ENCODE measurements at regions not wholly inside any gene's neighbourhood (a gene's known extent, or its start where the extent isn't known, plus 50 kb on each side); places are given as distances from the start of the nearest gene placed in this dataset.

- BruUV-seq (replicated peaks): no TSS peak
- POLR2A ChIA-PET: no interaction called here
- H3K27me3 ChIP-seq (replicated peaks; ENCODE audit: control insufficient read depth, insufficient read depth, low read length): no peaks in the 10 kb centered on the region
- H3K9me3 ChIP-seq: no peaks in the 10 kb centered on the region
- peaks cover 9% of the 10 kb centered on the region for H3K27me3 Mint-ChIP-seq (ENCODE audit: insufficient read depth, unreplicated experiment)
- no peak for DNase-seq
- no peaks in the 10 kb centered on the region for H3K4me1 Mint-ChIP-seq (ENCODE audit: low read depth, unreplicated experiment)
- no peak overlapping the region for H3K4me3 Mint-ChIP-seq (ENCODE audit: unreplicated experiment)
- no peaks in the 10 kb centered on the region for H3K4me1 ChIP-seq
- no peaks in the 10 kb centered on the region for H3K36me3 Mint-ChIP-seq (ENCODE audit: insufficient read depth, unreplicated experiment)
- H3K27ac Mint-ChIP-seq (ENCODE audit: unreplicated experiment): no peak overlapping the region
- no peak for TF ChIP-seq CTCF (IDR thresholded peaks at IDR 0.05; ENCODE audit: insufficient read depth in 1 of 2, low read depth in 1 of 2, low read length in 1 of 2, severe bottlenecking in 1 of 2, unreplicated experiment in 1 of 2)
- H3K36me3 ChIP-seq (ENCODE audit: control insufficient read depth, insufficient read depth, low read length): no peaks in the 10 kb centered on the region
- CTCF ChIA-PET: no interaction called here
- intact Hi-C loops (cut with micrococcal nuclease; ENCODE audit: unreplicated experiment): no loop called here
- peaks cover 22% of the 10 kb centered on the region for H3K9me3 Mint-ChIP-seq (ENCODE audit: unreplicated experiment)
- no peak overlapping the region for H3K4me3 ChIP-seq (ENCODE audit: low read depth, low read length)
Observed at GRCh38 chr1:229825042-229825441, 199.0 kb downstream of the URB2 start.

GRCh38 chr1:229828461-229828860, 202.4 kb downstream of the URB2 start:
- H3K27ac Mint-ChIP-seq (ENCODE audit: unreplicated experiment): no peak overlapping the region
- intact Hi-C loops (cut with micrococcal nuclease; ENCODE audit: unreplicated experiment): no loop called here
- no peaks in the 10 kb centered on the region; the same call in 1 of the 2 replicates for H3K36me3 ChIP-seq (ENCODE audit: control insufficient read depth, insufficient read depth, low read length)
- no peaks in the 10 kb centered on the region for H3K36me3 Mint-ChIP-seq (ENCODE audit: insufficient read depth, unreplicated experiment)
- BruUV-seq (replicated peaks): no TSS peak
- TF ChIP-seq CTCF (IDR thresholded peaks at IDR 0.05; ENCODE audit: insufficient read depth in 1 of 2, low read depth in 1 of 2, low read length in 1 of 2, severe bottlenecking in 1 of 2, unreplicated experiment in 1 of 2): no peak
- H3K27me3 ChIP-seq (replicated peaks; ENCODE audit: control insufficient read depth, insufficient read depth, low read length): no peaks in the 10 kb centered on the region
- no peak overlapping the region for H3K4me3 Mint-ChIP-seq (ENCODE audit: unreplicated experiment)
- ChIA-PET POLR2A (no interaction called here), CTCF (no interaction called here)
- DNase-seq: no peak
- H3K9me3 Mint-ChIP-seq (ENCODE audit: unreplicated experiment): peaks cover 29% of the 10 kb centered on the region
- H3K9me3 ChIP-seq: peaks cover 7% of the 10 kb centered on the region; the same call in 1 of the 2 replicates
- H3K4me1 Mint-ChIP-seq (ENCODE audit: low read depth, unreplicated experiment): peaks cover 8% of the 10 kb centered on the region
- H3K27me3 Mint-ChIP-seq (ENCODE audit: insufficient read depth, unreplicated experiment): peaks cover 9% of the 10 kb centered on the region
- no peak overlapping the region for H3K4me3 ChIP-seq (ENCODE audit: low read depth, low read length)
- H3K4me1 ChIP-seq: peaks cover 13% of the 10 kb centered on the region

- Mint-ChIP-seq H3K4me1 (ENCODE audit: low read depth, unreplicated experiment) (peaks cover 8% of the 10 kb centered on the region), H3K27ac (ENCODE audit: unreplicated experiment) (peak overlapping the region; percentile 27), H3K4me3 (ENCODE audit: unreplicated experiment) (no peak overlapping the region), H3K27me3 (ENCODE audit: insufficient read depth, unreplicated experiment) (peaks cover 5% of the 10 kb centered on the region), H3K9me3 (ENCODE audit: unreplicated experiment) (peaks cover 9% of the 10 kb centered on the region), H3K36me3 (ENCODE audit: insufficient read depth, unreplicated experiment) (no peaks in the 10 kb centered on the region)
- ChIA-PET CTCF (no interaction called here), POLR2A (no interaction called here)
- no peak for TF ChIP-seq CTCF (IDR thresholded peaks at IDR 0.05; ENCODE audit: insufficient read depth in 1 of 2, low read depth in 1 of 2, low read length in 1 of 2, severe bottlenecking in 1 of 2, unreplicated experiment in 1 of 2)
- Histone ChIP-seq H3K36me3 (ENCODE audit: control insufficient read depth, insufficient read depth, low read length) (no peaks in the 10 kb centered on the region; the same call in 1 of the 2 replicates), H3K9me3 (peaks cover 7% of the 10 kb centered on the region; the same call in 1 of the 2 replicates), H3K4me1 (peaks cover 13% of the 10 kb centered on the region), H3K27me3 (replicated peaks; ENCODE audit: control insufficient read depth, insufficient read depth, low read length) (no peaks in the 10 kb centered on the region), H3K4me3 (ENCODE audit: low read depth, low read length) (no peak overlapping the region)
- intact Hi-C loops (cut with micrococcal nuclease; ENCODE audit: unreplicated experiment): no loop called here
- peak in 1 of 2 experiments; percentile 32 for DNase-seq
- no TSS peak for BruUV-seq (replicated peaks)
Observed at GRCh38 chr1:229832695-229833094, 206.6 kb downstream of the URB2 start.

Measured in Caco-2 (cell line).